ENCODE measurements at regions not wholly inside any gene's neighbourhood (a gene's known extent, or its start where the extent isn't known, plus 50 kb on each side); places are given as distances from the start of the nearest gene placed in this dataset.

DNA sequence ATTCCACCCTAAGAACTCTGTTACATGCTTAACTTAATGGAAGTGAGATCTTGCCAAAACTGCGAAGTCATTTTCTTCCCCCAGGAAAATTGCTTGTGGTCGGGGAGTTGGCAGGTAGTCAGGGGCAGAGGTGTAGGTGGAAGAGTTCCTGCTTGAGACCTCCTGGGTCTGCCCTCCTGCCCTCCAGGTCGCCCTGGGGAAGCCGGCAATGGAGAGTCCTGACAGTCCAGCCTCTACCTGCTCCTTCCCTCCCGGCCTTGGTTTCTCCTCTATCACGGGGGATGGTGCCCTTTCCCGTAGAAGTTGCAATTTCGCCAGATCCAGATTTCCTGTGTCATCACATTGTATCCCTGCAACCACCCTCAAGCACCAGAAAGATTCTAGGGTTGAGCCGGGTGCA lies 463.8 kb downstream of the MATN1 start:
- no peak for DNase-seq

DNA sequence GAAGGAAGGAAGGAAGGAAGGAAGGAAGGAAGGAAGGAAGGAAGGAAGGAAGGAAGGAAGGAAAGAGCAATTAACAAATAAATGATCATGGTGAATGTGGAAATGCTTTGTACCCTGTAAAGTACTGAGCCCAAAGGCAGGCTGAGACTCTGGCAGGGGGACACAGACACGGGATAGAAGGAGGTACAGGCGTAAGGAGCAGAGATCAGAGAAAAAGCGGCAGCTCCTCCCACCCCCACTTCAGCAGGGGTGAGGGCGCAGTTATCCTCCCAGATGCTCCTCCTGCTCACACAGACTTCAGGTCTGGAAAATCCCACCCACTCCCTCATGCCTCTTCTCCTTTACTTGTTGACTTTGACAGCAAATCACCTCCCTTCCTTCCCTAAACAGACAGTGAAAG lies 464.5 kb downstream of the MATN1 start:
- no peak for DNase-seq

DNA sequence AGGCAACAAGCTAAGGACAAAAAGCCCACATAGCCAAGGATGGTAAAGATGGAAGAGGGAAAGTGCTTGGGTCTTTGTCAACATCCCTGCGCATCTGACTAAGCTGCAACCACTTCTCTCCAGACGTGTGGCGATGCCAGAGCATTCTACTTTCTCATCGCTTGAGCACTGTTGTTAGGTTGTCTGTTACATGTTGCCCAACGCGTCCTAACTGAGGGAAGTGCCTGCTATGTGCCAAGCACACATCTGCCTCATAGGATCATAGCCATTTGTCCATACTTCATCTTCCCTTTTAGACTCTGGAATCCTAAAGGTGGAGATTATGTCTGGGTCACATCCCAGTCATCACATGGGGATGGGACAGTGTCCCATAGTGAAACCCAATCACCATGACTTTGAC lies 464.9 kb downstream of the MATN1 start:
- DNase-seq: no peak

DNA sequence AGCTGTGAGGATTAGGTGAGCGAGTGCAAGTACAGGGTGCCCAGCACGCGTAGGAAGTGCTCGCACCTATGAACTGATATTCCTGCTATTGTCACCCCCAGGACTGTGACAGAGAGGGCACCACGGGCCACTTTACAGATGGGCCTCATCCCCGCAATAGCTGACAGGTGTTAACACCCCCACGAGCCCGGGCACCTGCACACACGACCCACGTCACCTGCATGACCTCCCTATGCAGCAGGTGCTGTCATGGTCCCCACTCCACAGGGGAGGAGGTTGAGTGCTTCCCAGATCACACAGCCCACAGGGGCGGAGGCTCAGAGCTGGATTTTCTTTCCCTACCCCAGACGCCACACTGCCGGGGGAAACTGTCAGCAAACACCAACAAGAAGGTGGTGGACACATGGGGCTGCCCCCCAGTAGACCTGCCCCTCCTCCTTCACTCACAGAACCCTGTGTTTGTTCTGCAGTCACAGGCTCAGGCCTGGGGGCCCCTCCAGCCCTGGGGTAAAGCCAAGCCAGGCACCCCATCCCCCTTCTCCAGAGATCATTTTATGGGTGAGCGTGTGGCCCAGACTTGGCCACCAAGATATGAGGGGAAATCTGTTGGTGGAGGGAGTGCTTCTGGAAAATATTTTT lies 465.5 kb downstream of the MATN1 start:
- no peak for DNase-seq

DNA sequence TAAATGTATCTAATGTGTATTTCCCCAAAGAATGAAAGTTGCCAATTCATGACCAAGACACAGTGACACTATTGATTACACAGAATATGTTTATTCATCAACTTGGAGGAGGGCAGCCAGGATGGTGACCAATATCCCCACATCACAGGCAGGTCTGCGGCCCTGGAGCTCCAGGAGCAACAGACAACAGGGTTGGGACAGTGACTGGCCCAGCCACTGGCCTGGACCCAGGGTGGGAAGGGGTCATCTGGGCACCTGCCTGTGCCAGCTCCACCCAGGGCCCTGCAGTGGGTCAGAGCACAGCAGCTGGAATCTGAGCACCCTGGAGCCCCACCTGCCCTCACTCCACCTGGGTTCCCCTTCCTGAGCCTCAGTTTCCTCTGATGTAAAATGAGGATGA lies 466.1 kb downstream of the MATN1 start:
- DNase-seq: no peak

DNA sequence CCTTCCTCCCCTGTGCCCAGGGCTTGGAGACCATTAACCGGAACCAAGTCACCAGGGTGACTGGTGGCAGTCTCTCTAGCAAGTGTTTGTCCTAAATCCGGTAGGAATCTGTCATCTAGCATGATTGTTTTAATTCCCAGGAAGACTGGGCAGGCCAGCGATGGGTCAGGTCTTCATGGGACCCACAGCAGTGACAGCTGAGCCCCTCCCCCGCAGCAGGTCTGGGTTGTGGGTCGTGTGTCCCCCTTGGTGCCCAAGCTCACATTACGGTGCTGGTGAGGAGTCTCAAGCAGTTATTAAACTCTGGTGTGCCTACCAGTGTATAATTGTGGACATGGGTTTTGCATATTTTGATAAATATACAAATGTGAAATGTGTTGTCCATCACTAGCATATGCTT lies 466.5 kb downstream of the MATN1 start:
- no peak for DNase-seq

DNA sequence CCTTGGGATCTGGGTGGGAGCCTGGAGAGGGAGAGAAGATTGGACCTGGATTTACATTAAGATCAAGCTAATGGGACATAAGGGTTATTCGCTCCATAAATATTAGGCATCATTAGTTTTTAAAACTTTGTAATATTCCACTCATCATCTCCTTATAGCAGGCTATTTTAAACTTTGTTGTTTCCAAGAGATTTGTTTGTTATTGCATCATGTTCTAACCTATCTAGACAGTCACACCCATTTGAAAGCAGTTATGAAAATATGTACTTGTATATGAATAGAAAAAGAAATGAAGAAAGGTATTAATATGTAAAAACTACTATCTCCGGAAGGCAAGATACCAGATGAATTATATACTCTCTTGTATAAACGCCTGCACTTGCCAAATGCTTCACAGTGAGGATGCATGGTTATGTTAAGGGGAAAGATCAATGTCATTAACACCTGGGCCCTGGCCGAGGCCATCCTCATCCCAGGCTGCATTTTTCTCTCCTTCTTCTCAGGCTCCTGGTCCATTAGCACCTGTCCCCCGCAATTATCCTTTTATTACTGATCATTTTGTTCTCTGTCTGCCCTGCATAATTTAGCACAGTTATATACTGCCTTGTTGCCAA lies 468.2 kb downstream of the MATN1 start:
- no peak for DNase-seq

DNA sequence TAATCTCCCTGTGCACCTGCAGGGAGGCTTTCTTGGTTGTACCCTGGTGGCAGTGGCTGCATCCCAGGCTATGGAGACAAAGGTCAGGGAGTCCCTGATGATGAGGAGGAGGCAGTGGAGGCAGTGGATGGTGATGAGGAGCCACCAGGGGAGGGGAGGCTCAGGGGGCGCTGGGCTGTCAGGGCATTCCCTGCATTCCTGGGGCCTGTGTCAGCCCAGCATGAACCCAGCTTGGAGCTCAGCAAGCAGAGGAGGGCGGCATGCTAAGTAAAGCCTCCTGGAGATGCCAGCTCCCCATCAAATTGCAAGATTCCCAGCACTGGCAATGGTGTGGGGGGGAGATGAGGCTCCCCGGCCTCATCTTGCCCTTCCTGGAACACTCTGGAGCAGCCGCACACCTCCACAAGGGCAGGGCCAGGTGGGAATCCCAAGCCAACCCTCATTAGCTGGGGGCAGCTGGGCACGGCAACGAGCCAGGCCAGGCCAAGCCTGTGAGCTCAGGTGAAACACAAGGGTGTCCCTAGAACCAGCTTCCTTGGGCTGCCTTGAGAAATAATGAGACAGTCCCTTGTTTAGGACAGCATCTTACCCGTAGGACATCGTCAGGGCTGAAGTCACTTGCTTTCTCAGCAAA lies 469.5 kb downstream of the MATN1 start:
- DNase-seq: no peak

DNA sequence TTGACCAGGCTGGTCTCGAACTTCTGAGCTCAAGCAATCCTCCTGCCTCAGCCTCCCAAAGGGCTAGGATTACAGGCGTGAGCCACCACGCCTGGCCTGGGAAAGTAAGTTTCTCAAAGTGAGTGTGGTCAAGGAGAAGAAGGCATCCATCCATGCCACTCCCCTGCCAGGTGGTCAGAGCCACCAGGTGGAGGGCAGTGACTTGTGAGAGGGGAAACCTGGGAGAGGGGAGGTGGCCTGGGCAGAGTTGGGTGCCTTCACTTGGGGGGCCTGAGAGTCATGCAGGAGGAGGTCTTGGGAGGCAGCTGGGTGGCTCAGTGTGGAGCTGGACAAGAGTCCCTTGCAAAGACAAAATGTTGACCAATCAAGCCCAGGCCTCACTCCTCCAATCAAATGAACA lies 470.0 kb downstream of the MATN1 start:
- DNase-seq: no peak

DNA sequence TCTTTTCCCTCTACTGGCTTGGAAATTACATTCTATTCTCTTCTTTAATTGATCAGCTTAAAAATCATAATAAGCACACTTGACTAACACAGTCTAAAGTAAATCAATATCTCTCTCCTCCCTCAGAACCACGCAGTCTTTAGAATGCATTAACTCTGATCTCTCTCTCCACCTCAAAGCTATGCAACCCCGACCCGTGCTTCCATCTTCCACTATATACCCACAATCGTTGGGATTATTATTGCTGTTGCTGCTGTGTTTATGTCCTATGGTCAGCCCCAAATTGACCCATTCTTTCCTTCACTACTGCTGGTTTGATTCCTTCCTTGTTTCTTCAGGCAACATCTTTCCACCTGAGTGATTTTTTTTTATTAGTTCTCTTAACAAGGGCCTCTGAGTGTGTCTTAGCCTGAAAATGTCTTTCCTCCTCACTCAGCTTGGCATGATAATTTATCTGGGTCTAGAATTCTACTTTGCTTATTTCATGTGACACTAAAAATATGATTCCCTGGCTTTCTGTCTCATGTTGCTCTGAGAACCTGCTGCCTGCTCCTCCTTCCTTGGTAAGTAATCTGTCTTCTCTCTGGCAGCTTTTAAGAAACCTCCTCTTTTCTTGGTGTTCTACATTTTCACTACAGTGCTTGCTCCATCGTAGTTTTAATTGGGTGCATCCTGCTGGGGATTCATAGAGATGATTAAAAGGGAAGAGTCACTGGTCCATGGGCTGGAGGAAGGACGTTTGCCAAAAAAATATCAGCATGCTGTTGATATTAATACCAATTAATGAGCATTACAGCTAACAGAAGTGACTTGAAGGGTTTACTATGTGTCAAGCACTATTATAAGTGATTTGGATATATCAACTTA lies 472.2 kb downstream of the MATN1 start:
- DNase-seq: peak; percentile 87

DNA sequence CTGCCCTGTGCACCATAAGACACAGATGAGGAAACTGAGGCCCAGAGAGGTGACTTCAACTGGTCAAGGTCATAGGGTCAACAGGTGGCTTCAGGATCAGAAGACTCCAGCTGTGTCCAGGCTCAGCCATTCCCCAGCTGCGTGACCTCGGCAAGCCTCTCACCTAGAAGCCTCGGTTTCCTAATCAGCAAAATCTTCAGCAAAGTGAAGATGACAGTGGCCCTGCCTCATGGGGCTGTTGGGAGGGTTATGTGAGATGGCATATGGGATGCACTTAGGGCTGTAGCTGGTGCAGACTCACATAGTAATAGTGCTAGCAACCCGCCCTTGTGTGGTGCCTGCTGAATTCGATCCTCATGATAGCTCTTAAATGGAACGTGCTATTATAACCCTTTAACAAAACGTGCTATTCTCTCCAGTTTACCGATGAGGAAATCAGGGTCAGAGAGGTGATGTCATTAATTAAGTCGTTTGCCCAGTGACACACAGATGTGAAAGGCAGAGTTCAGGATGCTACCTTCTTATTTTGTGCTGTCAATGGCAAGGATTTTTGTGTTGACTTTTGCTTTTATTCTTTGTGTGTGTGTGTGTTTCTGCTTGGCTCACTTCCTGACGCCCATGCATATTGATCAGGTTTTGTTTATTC lies 472.9 kb downstream of the MATN1 start:
- DNase-seq: no peak

DNA sequence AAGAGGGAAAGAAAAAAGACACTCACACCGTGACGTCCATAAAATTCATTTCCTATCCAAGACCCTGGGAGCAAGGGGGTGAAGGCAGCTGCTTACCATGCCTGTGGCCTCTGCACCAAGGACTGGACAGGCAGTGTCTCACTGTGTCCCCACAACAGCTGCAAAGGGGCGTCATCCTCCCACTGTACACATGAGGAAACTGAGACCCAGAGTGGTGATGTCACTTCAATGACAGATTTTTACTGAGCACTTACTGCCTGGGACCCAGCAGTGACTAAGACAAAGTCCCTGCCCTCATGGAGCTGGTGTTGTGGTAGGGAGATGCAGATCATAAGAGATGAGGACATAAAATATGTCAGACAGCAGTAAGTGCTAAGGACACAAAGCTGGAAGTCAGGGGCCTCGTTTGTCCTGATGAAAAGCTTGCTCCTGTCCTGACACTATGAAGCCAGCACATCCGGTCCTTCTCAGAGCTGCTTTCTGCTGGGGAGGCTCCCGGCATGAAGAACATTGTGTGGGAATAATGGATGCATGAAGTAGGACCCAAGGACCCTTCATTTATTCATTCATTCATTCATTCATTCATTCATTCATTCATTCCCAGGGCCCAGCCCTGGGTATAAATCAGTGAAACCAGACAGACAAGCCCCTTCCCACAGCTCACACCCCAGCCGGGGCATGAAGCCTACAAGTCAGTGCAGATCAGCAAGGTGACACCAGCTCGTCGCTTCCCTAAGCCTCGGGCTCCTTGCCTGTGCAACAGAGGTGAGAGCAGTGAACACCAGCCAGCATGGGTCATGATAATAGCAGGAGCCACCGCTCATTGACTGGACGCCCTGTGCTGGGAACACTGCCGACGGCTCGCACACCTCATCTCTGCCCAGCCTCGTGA lies 473.7 kb downstream of the MATN1 start:
- DNase-seq: no peak

DNA sequence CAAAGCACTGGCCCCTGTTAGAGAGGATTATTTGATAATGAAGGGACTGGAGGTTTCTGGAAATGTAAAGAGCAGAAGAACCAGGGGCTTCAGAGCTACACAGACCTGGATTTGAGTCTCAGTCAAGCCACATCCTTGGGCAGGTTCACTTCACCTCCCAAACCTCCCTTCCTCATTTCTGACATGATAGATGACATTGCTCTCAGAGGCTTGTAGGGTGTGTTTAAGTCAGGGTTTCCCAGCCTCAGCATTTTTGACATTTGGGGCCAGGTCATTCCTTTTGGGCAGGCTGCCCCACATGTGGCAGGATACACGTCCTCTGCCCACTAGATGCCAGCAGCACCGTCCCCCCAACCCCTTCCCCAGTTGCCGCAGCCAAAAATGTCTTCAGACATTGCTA lies 474.6 kb downstream of the MATN1 start:
- DNase-seq: no peak

DNA sequence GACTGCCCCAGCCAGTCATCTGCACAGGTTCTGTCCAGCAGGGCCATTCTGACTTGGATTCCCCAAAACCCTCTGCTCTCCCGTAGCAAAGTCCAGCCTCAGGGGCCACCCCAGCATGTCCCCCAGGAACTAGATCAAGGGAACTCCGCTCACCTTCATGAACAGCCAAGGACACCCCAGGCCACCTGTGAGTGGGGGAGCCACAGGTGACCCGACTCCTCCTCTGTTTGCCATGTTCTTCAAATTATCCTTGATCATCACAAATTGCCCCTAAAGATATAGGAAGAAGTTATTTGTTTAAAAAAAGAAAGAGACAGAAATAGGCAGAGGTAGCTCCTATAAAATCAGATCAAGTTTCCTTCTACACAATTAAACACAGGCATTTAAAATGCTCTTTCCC lies 475.0 kb downstream of the MATN1 start:
- no peak for DNase-seq

DNA sequence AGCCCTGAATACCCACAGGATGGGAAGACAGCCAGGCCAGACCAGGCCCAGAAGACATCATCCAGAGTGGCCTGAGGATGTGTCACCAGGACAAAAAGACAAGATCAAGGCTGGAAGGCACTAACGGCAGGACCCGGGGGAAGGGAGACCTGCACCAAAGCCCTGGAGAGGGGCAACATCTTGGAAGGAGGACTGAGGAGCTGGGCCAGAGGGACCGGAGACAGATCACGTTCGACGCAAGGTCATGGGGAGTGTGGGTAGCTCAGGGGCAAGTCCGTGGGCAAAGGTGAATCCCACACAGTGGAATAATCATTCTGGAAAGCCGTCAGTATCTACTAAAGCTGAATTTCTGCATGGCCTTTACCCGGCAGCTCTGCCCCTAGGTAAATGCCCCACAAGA lies 478.6 kb downstream of the MATN1 start:
- DNase-seq: no peak

DNA sequence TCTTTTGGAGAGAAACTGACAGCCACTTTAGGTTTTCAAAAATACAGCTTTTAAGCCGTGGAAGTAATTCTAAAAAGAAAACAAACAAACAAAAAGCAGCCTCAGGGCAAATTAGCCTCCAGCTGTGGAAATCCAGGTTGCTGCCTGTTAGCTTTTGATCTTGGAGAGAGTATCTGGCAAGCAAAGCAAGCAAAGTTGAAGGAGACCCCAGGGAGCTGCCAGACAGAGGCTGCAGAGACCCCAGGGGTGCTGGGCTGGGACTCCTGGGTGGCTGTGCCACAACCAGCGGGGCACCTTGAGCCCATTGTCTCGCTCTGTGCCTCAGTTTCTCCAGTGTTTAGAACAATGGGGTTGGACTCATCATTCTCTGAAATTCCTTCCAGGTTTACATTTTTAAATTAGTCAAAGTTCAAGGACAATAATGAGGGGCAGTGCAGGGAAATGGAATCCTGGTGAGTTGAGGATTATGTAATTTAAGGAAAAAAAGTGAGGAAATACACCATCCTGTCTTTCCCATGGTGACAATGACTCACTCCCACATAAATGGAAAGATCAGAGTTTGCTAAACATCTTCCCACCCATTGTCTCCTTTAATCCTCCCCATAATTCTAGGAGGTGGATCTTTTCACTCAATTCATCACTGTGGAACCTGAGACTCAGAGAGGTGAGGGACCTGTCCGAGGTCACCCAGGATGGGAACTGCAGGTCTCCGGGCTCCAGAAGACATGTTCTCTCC lies 480.5 kb downstream of the MATN1 start:
- peak; percentile 52 for DNase-seq

DNA sequence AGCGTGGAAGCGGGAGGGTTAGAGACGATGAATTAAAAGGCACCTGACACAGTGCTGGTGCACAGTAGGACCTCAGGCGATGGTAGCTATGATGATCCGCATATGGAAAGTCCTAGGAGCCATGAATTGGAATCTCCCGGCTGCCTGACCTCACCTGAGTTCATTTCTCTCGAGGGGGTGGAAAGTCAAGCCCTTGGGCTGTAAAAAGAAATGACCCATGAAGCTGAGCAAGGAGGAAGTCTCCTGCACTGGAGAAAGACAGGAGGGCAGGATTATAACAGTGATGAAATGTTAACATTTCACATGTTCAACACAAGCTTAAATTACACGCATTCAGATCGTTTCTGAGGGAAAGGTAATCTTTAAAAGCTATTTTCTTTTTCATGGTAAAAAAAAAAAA lies 481.2 kb downstream of the MATN1 start:
- peak; percentile 44 for DNase-seq

DNA sequence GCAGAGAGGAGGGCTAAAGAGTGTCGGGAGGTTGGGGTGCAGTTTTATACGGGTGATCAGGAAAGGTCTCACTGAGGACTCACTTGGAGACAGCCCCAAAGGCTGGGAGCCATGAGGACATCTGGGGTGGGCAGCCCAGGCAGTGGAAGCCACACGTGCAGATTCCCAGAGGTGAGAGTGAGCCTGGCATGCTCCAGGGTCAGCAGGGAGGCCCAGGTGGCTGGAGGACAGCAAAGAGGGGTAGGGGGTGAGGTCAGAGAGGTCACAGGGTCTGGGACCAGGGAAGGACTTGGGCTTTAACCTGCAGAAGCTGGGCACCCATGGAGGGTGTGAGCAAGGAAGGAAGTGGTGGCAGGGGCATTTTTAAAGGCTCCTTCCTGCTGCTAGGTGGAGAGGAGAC lies 481.7 kb downstream of the MATN1 start:
- no peak for DNase-seq

DNA sequence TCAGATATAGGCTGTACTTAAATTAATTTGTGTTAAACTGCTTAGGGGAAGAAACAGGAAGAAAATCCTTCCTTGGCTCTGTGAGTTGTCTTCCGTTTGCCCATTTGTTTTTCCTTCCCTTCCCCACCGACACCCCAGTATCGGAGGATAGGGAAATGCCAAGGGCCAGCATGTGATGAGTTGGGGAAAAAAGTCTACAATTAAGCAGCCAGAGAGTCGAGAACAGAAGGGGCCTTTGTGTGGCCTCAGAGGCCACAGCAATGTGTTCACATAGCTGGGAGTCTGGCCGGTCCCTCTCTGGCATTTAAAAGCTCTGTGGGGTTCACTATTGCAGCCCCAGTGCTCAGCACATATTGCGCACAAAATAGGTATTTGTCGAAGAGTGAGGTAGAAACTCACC lies 489.3 kb downstream of the MATN1 start:
- DNase-seq: no peak

DNA sequence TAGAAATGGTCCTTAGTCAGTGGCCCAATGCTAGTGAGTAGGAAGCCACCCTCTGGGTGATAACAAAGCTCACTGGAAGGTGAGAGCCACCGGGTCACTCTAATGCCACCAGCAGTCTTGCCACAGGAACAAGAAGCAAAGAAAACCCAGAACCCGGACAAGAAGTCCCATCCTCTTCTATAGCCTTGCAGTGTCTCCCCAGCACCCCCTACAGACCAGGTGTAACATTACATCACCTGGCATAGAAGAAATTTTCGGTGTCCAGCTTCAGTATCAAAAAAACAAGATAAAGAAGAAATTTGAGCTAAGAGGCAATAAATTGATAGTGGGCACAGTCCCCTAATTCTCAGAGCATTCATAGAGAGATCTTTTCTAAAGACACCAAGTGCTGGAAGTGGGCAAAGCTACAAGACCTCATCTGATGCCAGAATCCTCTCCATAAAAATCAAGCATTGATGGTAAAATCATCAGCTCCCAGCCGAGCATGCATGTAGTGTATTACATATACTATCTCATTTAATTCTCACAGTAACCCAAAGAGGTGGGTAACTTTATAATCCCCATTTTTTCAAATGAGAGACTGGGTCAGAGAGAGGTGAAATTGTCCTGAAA lies 491.0 kb downstream of the MATN1 start:
- DNase-seq: no peak

DNA sequence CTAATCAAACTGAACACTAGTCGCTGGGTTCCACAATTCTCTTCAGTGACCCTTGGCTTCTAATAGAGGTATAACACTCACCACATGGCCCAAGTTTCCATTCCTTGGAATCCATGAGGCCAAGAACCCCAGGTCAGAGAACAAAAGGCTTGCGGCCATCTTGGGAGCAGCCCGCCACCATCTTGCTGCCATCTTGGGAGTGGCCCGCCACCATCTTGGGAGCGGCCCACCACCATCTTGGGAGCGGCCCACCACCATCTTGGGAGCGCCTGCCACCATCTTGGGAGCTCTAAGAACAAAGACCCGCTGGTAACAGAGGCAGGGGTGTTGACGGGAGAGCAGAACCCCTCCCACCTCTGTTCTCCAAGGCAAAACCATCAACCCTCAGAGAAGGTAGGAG lies 493.4 kb downstream of the MATN1 start:
- no peak for DNase-seq
